Activated naive CD8-positive, alpha-beta T cell (primary cell): ENCODE measurements at regions not wholly inside any gene's neighbourhood (a gene's known extent, or its start where the extent isn't known, plus 50 kb on each side); places are given as distances from the start of the nearest gene placed in this dataset.

Source experiments
- H3K27ac Mint-ChIP-seq: one replicate; pipeline ENCODE4 v1.8.0; 2021; ENCODE audit warnings: mixed read lengths
- H3K27me3 Mint-ChIP-seq: one replicate; pipeline ENCODE4 v1.8.0; 2021; ENCODE audit warnings: mixed read lengths
- H3K36me3 Mint-ChIP-seq: one replicate; pipeline ENCODE4 v1.8.0; 2021; ENCODE audit warnings: mixed read lengths
- H3K4me1 Mint-ChIP-seq: one replicate; pipeline ENCODE4 v1.8.0; 2021; ENCODE audit warnings: low read depth, mixed read lengths
- H3K4me3 Mint-ChIP-seq: one replicate; pipeline ENCODE4 v1.8.0; 2021; ENCODE audit warnings: mild to moderate bottlenecking, mixed read lengths
- H3K9me3 Mint-ChIP-seq: one replicate; pipeline ENCODE4 v1.8.0; 2021; ENCODE audit warnings: low read depth, mixed read lengths

- H3K27me3 Mint-ChIP-seq = peaks cover 9% of the 10 kb centered on the region
Measured at GRCh38 chr6:145069966-145070365, 665.4 kb downstream of the EPM2A start.

GRCh38 chr6:145070791-145071190 lies 664.5 kb downstream of the EPM2A start:
- H3K27me3 Mint-ChIP-seq = peaks cover 9% of the 10 kb centered on the region
- H3K9me3 Mint-ChIP-seq = no peaks in the 10 kb centered on the region
- H3K36me3 Mint-ChIP-seq = no peaks in the 10 kb centered on the region
- H3K27ac Mint-ChIP-seq = no peak overlapping the region
- no peak overlapping the region for H3K4me3 Mint-ChIP-seq
- no peaks in the 10 kb centered on the region for H3K4me1 Mint-ChIP-seq

More at GRCh38 chr6:145069966-145070365, 665.4 kb downstream of the EPM2A start:
- no peaks in the 10 kb centered on the region for H3K4me1 Mint-ChIP-seq
- no peaks in the 10 kb centered on the region for H3K9me3 Mint-ChIP-seq
- no peaks in the 10 kb centered on the region for H3K36me3 Mint-ChIP-seq
- H3K27ac Mint-ChIP-seq = no peak overlapping the region
- H3K4me3 Mint-ChIP-seq = no peak overlapping the region

- no peaks in the 10 kb centered on the region for H3K9me3 Mint-ChIP-seq
- no peak overlapping the region for H3K4me3 Mint-ChIP-seq
- H3K36me3 Mint-ChIP-seq = no peaks in the 10 kb centered on the region
- H3K27me3 Mint-ChIP-seq = peaks cover 7% of the 10 kb centered on the region
- H3K27ac Mint-ChIP-seq = no peak overlapping the region
- H3K4me1 Mint-ChIP-seq = no peaks in the 10 kb centered on the region
Measured at GRCh38 chr6:145071836-145072235, 663.5 kb downstream of the EPM2A start.

GRCh38 chr6:145073811-145074210 lies 661.5 kb downstream of the EPM2A start:
- Mint-ChIP-seq H3K9me3 (no peaks in the 10 kb centered on the region), H3K4me1 (no peaks in the 10 kb centered on the region), H3K27ac (no peak overlapping the region), H3K4me3 (no peak overlapping the region), H3K27me3 (peaks cover 5% of the 10 kb centered on the region), H3K36me3 (no peaks in the 10 kb centered on the region)

GRCh38 chr6:145074805-145075204 lies 660.5 kb downstream of the EPM2A start:
- H3K27me3 Mint-ChIP-seq = peaks cover 4% of the 10 kb centered on the region
- H3K9me3 Mint-ChIP-seq = no peaks in the 10 kb centered on the region
- H3K36me3 Mint-ChIP-seq = no peaks in the 10 kb centered on the region
- H3K27ac Mint-ChIP-seq = no peak overlapping the region
- no peak overlapping the region for H3K4me3 Mint-ChIP-seq
- no peaks in the 10 kb centered on the region for H3K4me1 Mint-ChIP-seq

- H3K27ac Mint-ChIP-seq = no peak overlapping the region
- peaks cover 4% of the 10 kb centered on the region for H3K27me3 Mint-ChIP-seq
- no peaks in the 10 kb centered on the region for H3K4me1 Mint-ChIP-seq
- no peaks in the 10 kb centered on the region for H3K9me3 Mint-ChIP-seq
- no peaks in the 10 kb centered on the region for H3K36me3 Mint-ChIP-seq
- no peak overlapping the region for H3K4me3 Mint-ChIP-seq
Measured at GRCh38 chr6:145075425-145075824, 659.9 kb downstream of the EPM2A start.

- Mint-ChIP-seq H3K4me1 (no peaks in the 10 kb centered on the region), H3K4me3 (no peak overlapping the region), H3K9me3 (no peaks in the 10 kb centered on the region), H3K27me3 (peaks cover 3% of the 10 kb centered on the region), H3K36me3 (no peaks in the 10 kb centered on the region), H3K27ac (no peak overlapping the region)
Measured at GRCh38 chr6:145076115-145076841, 659.0 kb downstream of the EPM2A start.

- Mint-ChIP-seq H3K4me1 (no peaks in the 10 kb centered on the region), H3K9me3 (no peaks in the 10 kb centered on the region), H3K27ac (no peak overlapping the region), H3K36me3 (no peaks in the 10 kb centered on the region), H3K27me3 (peaks cover 3% of the 10 kb centered on the region), H3K4me3 (no peak overlapping the region)
Measured at GRCh38 chr6:145077382-145077781, 657.9 kb downstream of the EPM2A start.

GRCh38 chr6:145080651-145081050 lies 654.7 kb downstream of the EPM2A start:
- peaks cover 2% of the 10 kb centered on the region for H3K27me3 Mint-ChIP-seq
- no peaks in the 10 kb centered on the region for H3K36me3 Mint-ChIP-seq
- no peak overlapping the region for H3K27ac Mint-ChIP-seq
- no peak overlapping the region for H3K4me3 Mint-ChIP-seq
- no peaks in the 10 kb centered on the region for H3K9me3 Mint-ChIP-seq
- H3K4me1 Mint-ChIP-seq = no peaks in the 10 kb centered on the region

- Mint-ChIP-seq H3K9me3 (no peaks in the 10 kb centered on the region), H3K27ac (no peak overlapping the region), H3K27me3 (peaks cover 6% of the 10 kb centered on the region), H3K4me3 (no peak overlapping the region), H3K4me1 (no peaks in the 10 kb centered on the region), H3K36me3 (no peaks in the 10 kb centered on the region)
Measured at GRCh38 chr6:145081677-145082076, 653.6 kb downstream of the EPM2A start.

GRCh38 chr6:145082359-145082758 lies 653.0 kb downstream of the EPM2A start:
- Mint-ChIP-seq H3K9me3 (no peaks in the 10 kb centered on the region), H3K36me3 (no peaks in the 10 kb centered on the region), H3K4me3 (no peak overlapping the region), H3K27me3 (peaks cover 6% of the 10 kb centered on the region), H3K4me1 (no peaks in the 10 kb centered on the region), H3K27ac (no peak overlapping the region)

GRCh38 chr6:145086197-145086596 lies 649.1 kb downstream of the EPM2A start:
- Mint-ChIP-seq H3K9me3 (no peaks in the 10 kb centered on the region), H3K4me1 (no peaks in the 10 kb centered on the region), H3K36me3 (no peaks in the 10 kb centered on the region), H3K27ac (no peak overlapping the region), H3K4me3 (no peak overlapping the region), H3K27me3 (peaks cover 6% of the 10 kb centered on the region)

- Mint-ChIP-seq H3K27me3 (peaks cover 6% of the 10 kb centered on the region), H3K27ac (no peak overlapping the region), H3K36me3 (no peaks in the 10 kb centered on the region), H3K9me3 (no peaks in the 10 kb centered on the region), H3K4me1 (no peaks in the 10 kb centered on the region), H3K4me3 (no peak overlapping the region)
Measured at GRCh38 chr6:145087034-145087433, 648.3 kb downstream of the EPM2A start.

- Mint-ChIP-seq H3K4me1 (no peaks in the 10 kb centered on the region), H3K27ac (no peak overlapping the region), H3K27me3 (peaks cover 3% of the 10 kb centered on the region), H3K36me3 (no peaks in the 10 kb centered on the region), H3K4me3 (no peak overlapping the region), H3K9me3 (no peaks in the 10 kb centered on the region)
Measured at GRCh38 chr6:145090801-145091585, 644.3 kb downstream of the EPM2A start.

GRCh38 chr6:145091586-145092142 lies 643.7 kb downstream of the EPM2A start:
- H3K27ac Mint-ChIP-seq = no peak overlapping the region
- H3K36me3 Mint-ChIP-seq = no peaks in the 10 kb centered on the region
- H3K4me3 Mint-ChIP-seq = no peak overlapping the region
- H3K9me3 Mint-ChIP-seq = no peaks in the 10 kb centered on the region
- H3K4me1 Mint-ChIP-seq = no peaks in the 10 kb centered on the region
- H3K27me3 Mint-ChIP-seq = peaks cover 1% of the 10 kb centered on the region
